ENCODE measurements at regions not wholly inside any gene's neighbourhood (a gene's known extent, or its start where the extent isn't known, plus 50 kb on each side); places are given as distances from the start of the nearest gene placed in this dataset.

GRCh38 chr6:9437836-9438235 lies 977.0 kb downstream of the TFAP2A start:
- Histone ChIP-seq H3K9ac (ENCODE audit: low read depth in 1 of 2, low read length in 2 of 2) (no peak overlapping the region), H3K4me1 (ENCODE audit: control insufficient read depth in 4 of 4, insufficient read depth in 4 of 4, low read length in 3 of 4) (no peaks in the 10 kb centered on the region), H3K27ac (ENCODE audit: low read depth in 1 of 2, low read length in 2 of 2) (no peak overlapping the region), H3K9me3 (ENCODE audit: control insufficient read depth in 4 of 4, low read length in 3 of 4) (no peaks in the 10 kb centered on the region), H3K36me3 (ENCODE audit: control insufficient read depth in 4 of 4, insufficient read depth in 3 of 4, low read depth in 1 of 4, low read length in 3 of 4) (no peaks in the 10 kb centered on the region), H3K27me3 (ENCODE audit: control insufficient read depth in 4 of 4, insufficient read depth in 4 of 4, low read length in 3 of 4) (peaks cover 0 to 3% (median 0%) of the 10 kb centered on the region in 4 donors), H3K4me3 (ENCODE audit: low read depth in 1 of 3, low read length in 3 of 3) (no peak overlapping the region)
- TF ChIP-seq FOXA1 (IDR thresholded peaks at IDR 0.05) (no peak), TAF1 (conservative IDR thresholded peaks at IDR 0.05) (no peak), RXRA (IDR thresholded peaks at IDR 0.05) (no peak), ZBTB33 (IDR thresholded peaks at IDR 0.05) (no peak), ATF3 (IDR thresholded peaks at IDR 0.05) (no peak), YY1 (IDR thresholded peaks at IDR 0.05) (no peak), MAX (IDR thresholded peaks at IDR 0.05) (no peak), RAD21 (IDR thresholded peaks at IDR 0.05) (no peak), HNF4G (IDR thresholded peaks at IDR 0.05) (no peak)
- TF ChIP-seq, protein P1, sequence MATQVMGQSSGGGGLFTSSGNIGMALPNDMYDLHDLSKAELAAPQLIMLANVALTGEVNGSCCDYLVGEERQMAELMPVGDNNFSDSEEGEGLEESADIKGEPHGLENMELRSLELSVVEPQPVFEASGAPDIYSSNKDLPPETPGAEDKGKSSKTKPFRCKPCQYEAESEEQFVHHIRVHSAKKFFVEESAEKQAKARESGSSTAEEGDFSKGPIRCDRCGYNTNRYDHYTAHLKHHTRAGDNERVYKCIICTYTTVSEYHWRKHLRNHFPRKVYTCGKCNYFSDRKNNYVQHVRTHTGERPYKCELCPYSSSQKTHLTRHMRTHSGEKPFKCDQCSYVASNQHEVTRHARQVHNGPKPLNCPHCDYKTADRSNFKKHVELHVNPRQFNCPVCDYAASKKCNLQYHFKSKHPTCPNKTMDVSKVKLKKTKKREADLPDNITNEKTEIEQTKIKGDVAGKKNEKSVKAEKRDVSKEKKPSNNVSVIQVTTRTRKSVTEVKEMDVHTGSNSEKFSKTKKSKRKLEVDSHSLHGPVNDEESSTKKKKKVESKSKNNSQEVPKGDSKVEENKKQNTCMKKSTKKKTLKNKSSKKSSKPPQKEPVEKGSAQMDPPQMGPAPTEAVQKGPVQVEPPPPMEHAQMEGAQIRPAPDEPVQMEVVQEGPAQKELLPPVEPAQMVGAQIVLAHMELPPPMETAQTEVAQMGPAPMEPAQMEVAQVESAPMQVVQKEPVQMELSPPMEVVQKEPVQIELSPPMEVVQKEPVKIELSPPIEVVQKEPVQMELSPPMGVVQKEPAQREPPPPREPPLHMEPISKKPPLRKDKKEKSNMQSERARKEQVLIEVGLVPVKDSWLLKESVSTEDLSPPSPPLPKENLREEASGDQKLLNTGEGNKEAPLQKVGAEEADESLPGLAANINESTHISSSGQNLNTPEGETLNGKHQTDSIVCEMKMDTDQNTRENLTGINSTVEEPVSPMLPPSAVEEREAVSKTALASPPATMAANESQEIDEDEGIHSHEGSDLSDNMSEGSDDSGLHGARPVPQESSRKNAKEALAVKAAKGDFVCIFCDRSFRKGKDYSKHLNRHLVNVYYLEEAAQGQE (IDR thresholded peaks at IDR 0.05): no peak
- no peak for DNase-seq (ENCODE audit: low spot score)
- WGBS: 89% methylated on average over 3 of the region's 3 CpGs

DNA sequence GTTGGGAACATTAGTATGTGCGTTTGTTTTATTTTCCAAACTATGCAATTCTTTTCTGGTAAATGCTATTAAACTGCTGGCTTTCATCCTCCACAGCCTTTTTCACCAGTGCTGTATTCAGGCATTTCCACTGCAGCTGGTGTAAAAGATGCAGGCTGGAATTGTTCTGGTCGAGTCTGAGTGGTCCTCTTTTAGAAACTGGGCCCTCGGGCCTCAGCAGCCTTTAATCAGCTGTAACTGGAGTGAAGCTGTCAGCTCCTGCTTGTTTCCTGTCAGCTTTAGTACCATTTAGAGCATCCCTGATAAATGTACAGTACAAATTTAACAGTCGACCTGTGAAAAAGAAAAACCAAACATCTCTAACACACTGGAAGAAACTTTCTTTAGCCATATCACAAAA lies 979.6 kb downstream of the TFAP2A start:
- Histone ChIP-seq H3K4me1 (ENCODE audit: control insufficient read depth in 4 of 4, insufficient read depth in 4 of 4, low read length in 3 of 4) (no peaks in the 10 kb centered on the region), H3K27ac (ENCODE audit: low read depth in 1 of 2, low read length in 2 of 2) (no peak overlapping the region), H3K9me3 (ENCODE audit: control insufficient read depth in 4 of 4, low read length in 3 of 4) (no peaks in the 10 kb centered on the region), H3K9ac (ENCODE audit: low read depth in 1 of 2, low read length in 2 of 2) (no peak overlapping the region), H3K27me3 (ENCODE audit: control insufficient read depth in 4 of 4, insufficient read depth in 4 of 4, low read length in 3 of 4) (peaks cover 0 to 3% (median 0%) of the 10 kb centered on the region in 4 donors), H3K36me3 (ENCODE audit: control insufficient read depth in 4 of 4, insufficient read depth in 3 of 4, low read depth in 1 of 4, low read length in 3 of 4) (no peaks in the 10 kb centered on the region), H3K4me3 (ENCODE audit: low read depth in 1 of 3, low read length in 3 of 3) (no peak overlapping the region)
- no peak for DNase-seq (ENCODE audit: low spot score)
- TF ChIP-seq RXRA (IDR thresholded peaks at IDR 0.05) (no peak), FOXA1 (IDR thresholded peaks at IDR 0.05) (no peak), YY1 (IDR thresholded peaks at IDR 0.05) (no peak)
- 57% methylated on average over 4 of the region's 4 CpGs for WGBS

- WGBS: 93% methylated on average over 4 of the region's 4 CpGs
- no peaks in the 10 kb centered on the region for H3K36me3 ChIP-seq (ENCODE audit: control insufficient read depth in 4 of 4, insufficient read depth in 3 of 4, low read depth in 1 of 4, low read length in 3 of 4)
- H3K9ac ChIP-seq (ENCODE audit: low read depth in 1 of 2, low read length in 2 of 2): no peak overlapping the region
- no peak overlapping the region for H3K27ac ChIP-seq (ENCODE audit: low read depth in 1 of 2, low read length in 2 of 2)
- peaks cover 0 to 5% (median 0%) of the 10 kb centered on the region in 4 donors for H3K9me3 ChIP-seq (ENCODE audit: control insufficient read depth in 4 of 4, low read length in 3 of 4)
- DNase-seq (ENCODE audit: low spot score): no peak
- no peak for TF ChIP-seq EGR1 (IDR thresholded peaks at IDR 0.05; ENCODE audit: low read depth in 2 of 2)
- TF ChIP-seq MAX (IDR thresholded peaks at IDR 0.05): no peak
- TF ChIP-seq NR2F2 (IDR thresholded peaks at IDR 0.05): no peak
- TF ChIP-seq HNF4G (IDR thresholded peaks at IDR 0.05): no peak
- TF ChIP-seq FOXA2 (IDR thresholded peaks at IDR 0.05): no peak
- no peak for TF ChIP-seq FOXA1 (IDR thresholded peaks at IDR 0.05)
- TF ChIP-seq RAD21 (IDR thresholded peaks at IDR 0.05): no peak
- no peak for TF ChIP-seq ATF3 (IDR thresholded peaks at IDR 0.05)
- no peak for TF ChIP-seq SP1 (IDR thresholded peaks at IDR 0.05)
- TF ChIP-seq ZBTB33 (IDR thresholded peaks at IDR 0.05): no peak
- no peak for TF ChIP-seq TAF1 (conservative IDR thresholded peaks at IDR 0.05)
- TF ChIP-seq, protein P1 (IDR thresholded peaks at IDR 0.05): no peak
- no peaks in the 10 kb centered on the region for H3K27me3 ChIP-seq (ENCODE audit: control insufficient read depth in 4 of 4, insufficient read depth in 4 of 4, low read length in 3 of 4)
- no peaks in the 10 kb centered on the region for H3K4me1 ChIP-seq (ENCODE audit: control insufficient read depth in 4 of 4, insufficient read depth in 4 of 4, low read length in 3 of 4)
- no peak overlapping the region for H3K4me3 ChIP-seq (ENCODE audit: low read depth in 1 of 3, low read length in 3 of 3)
These were observed 982.9 kb downstream of the TFAP2A start for GRCh38 chr6:9431945-9432344.

Data from liver (tissue), 7 donors.